ENCODE measurements at regions not wholly inside any gene's neighbourhood (a gene's known extent, or its start where the extent isn't known, plus 50 kb on each side); places are given as distances from the start of the nearest gene placed in this dataset.

- BruUV-seq (replicated peaks), result no TSS peak
- no peaks in the 10 kb centered on the region for H3K27me3 Mint-ChIP-seq (ENCODE audit: insufficient read depth, unreplicated experiment)
These were observed 1199.1 kb upstream of the SORCS1 start for GRCh38 chr10:108363576-108363975.

GRCh38 chr10:108362961-108363360 lies 1198.5 kb upstream of the SORCS1 start:
- peaks cover 9% of the 10 kb centered on the region; the same call in 1 of the 2 replicates for H3K4me1 ChIP-seq
- no peaks in the 10 kb centered on the region for H3K36me3 ChIP-seq (ENCODE audit: control insufficient read depth, insufficient read depth, low read length)
- Mint-ChIP-seq H3K27me3 (ENCODE audit: insufficient read depth, unreplicated experiment) (no peaks in the 10 kb centered on the region), H3K4me1 (ENCODE audit: low read depth, unreplicated experiment) (peaks cover 14% of the 10 kb centered on the region), H3K9me3 (ENCODE audit: unreplicated experiment) (peaks cover 11% of the 10 kb centered on the region), H3K36me3 (ENCODE audit: insufficient read depth, unreplicated experiment) (no peaks in the 10 kb centered on the region), H3K27ac (ENCODE audit: unreplicated experiment) (no peak overlapping the region), H3K4me3 (ENCODE audit: unreplicated experiment) (no peak overlapping the region)
- no peak for DNase-seq
- no peak overlapping the region for H3K4me3 ChIP-seq (ENCODE audit: low read depth, low read length)
- H3K27me3 ChIP-seq (replicated peaks; ENCODE audit: control insufficient read depth, insufficient read depth, low read length), result no peaks in the 10 kb centered on the region
- ChIA-PET CTCF (no interaction called here), POLR2A (no interaction called here)
- BruUV-seq (replicated peaks), result no TSS peak
- TF ChIP-seq CTCF (IDR thresholded peaks at IDR 0.05; ENCODE audit: insufficient read depth in 1 of 2, low read depth in 1 of 2, low read length in 1 of 2, severe bottlenecking in 1 of 2, unreplicated experiment in 1 of 2), result no peak
- intact Hi-C loops (cut with micrococcal nuclease; ENCODE audit: unreplicated experiment), result no loop called here
- H3K9me3 ChIP-seq, result no peaks in the 10 kb centered on the region

More at GRCh38 chr10:108363576-108363975, 1199.1 kb upstream of the SORCS1 start:
- Mint-ChIP-seq H3K4me3 (ENCODE audit: unreplicated experiment) (no peak overlapping the region), H3K27ac (ENCODE audit: unreplicated experiment) (no peak overlapping the region), H3K4me1 (ENCODE audit: low read depth, unreplicated experiment) (peaks cover 14% of the 10 kb centered on the region), H3K9me3 (ENCODE audit: unreplicated experiment) (peaks cover 11% of the 10 kb centered on the region), H3K36me3 (ENCODE audit: insufficient read depth, unreplicated experiment) (no peaks in the 10 kb centered on the region)
- no peak overlapping the region for H3K4me3 ChIP-seq (ENCODE audit: low read depth, low read length)
- DNase-seq, result no peak
- H3K27me3 ChIP-seq (replicated peaks; ENCODE audit: control insufficient read depth, insufficient read depth, low read length), result no peaks in the 10 kb centered on the region
- H3K9me3 ChIP-seq, result no peaks in the 10 kb centered on the region
- no peak for TF ChIP-seq CTCF (IDR thresholded peaks at IDR 0.05; ENCODE audit: insufficient read depth in 1 of 2, low read depth in 1 of 2, low read length in 1 of 2, severe bottlenecking in 1 of 2, unreplicated experiment in 1 of 2)
- H3K4me1 ChIP-seq, result peaks cover 9% of the 10 kb centered on the region; the same call in 1 of the 2 replicates
- intact Hi-C loops (cut with micrococcal nuclease; ENCODE audit: unreplicated experiment), result no loop called here
- no peaks in the 10 kb centered on the region for H3K36me3 ChIP-seq (ENCODE audit: control insufficient read depth, insufficient read depth, low read length)
- ChIA-PET POLR2A (no interaction called here), CTCF (no interaction called here)

- no peak for TF ChIP-seq CTCF (IDR thresholded peaks at IDR 0.05; ENCODE audit: insufficient read depth in 1 of 2, low read depth in 1 of 2, low read length in 1 of 2, severe bottlenecking in 1 of 2, unreplicated experiment in 1 of 2)
- DNase-seq, result no peak
- ChIA-PET POLR2A (no interaction called here), CTCF (interaction anchor here (0.7 kb wide), 1 partner anchor 77 kb away, joined by 3 read pairs; no protein-coding TSS in a partner anchor)
- Mint-ChIP-seq H3K36me3 (ENCODE audit: insufficient read depth, unreplicated experiment) (no peaks in the 10 kb centered on the region), H3K4me1 (ENCODE audit: low read depth, unreplicated experiment) (peaks cover 14% of the 10 kb centered on the region), H3K4me3 (ENCODE audit: unreplicated experiment) (no peak overlapping the region), H3K27ac (ENCODE audit: unreplicated experiment) (no peak overlapping the region), H3K27me3 (ENCODE audit: insufficient read depth, unreplicated experiment) (no peaks in the 10 kb centered on the region), H3K9me3 (ENCODE audit: unreplicated experiment) (peaks cover 11% of the 10 kb centered on the region)
- Histone ChIP-seq H3K4me1 (peaks cover 9% of the 10 kb centered on the region; the same call in 1 of the 2 replicates), H3K27me3 (replicated peaks; ENCODE audit: control insufficient read depth, insufficient read depth, low read length) (no peaks in the 10 kb centered on the region), H3K9me3 (no peaks in the 10 kb centered on the region), H3K36me3 (ENCODE audit: control insufficient read depth, insufficient read depth, low read length) (no peaks in the 10 kb centered on the region), H3K4me3 (ENCODE audit: low read depth, low read length) (no peak overlapping the region)
- no TSS peak for BruUV-seq (replicated peaks)
- intact Hi-C loops (cut with micrococcal nuclease; ENCODE audit: unreplicated experiment), result no loop called here
These were observed 1197.8 kb upstream of the SORCS1 start for GRCh38 chr10:108362296-108362695.
